Ovary (tissue), 7 donors: ENCODE measurements at regions not wholly inside any gene's neighbourhood (a gene's known extent, or its start where the extent isn't known, plus 50 kb on each side); places are given as distances from the start of the nearest gene placed in this dataset.

ENCODE experiments used
- DNase-seq, 5 donors: peaks; one replicate each; pipeline ENCODE4 v3.0.0-alpha.2; 2019 to 2020
- H3K27ac ChIP-seq, 2 donors: fragments of 200-600 bp; one replicate each; pipeline versions ENCODE4 v1.5.1 to v1.8.0; 2019 to 2022
- H3K27me3 ChIP-seq: fragments of 200-600 bp; one replicate; pipeline ENCODE4 v1.8.0; 2022
- H3K36me3 ChIP-seq: fragments of 200-600 bp; sonication (generic); one replicate; pipeline ENCODE4 v1.5.1; 2019
- H3K4me1 ChIP-seq: one replicate; pipeline ENCODE4 v1.8.1; 2013; ENCODE audit warnings: mild to moderate bottlenecking, moderate library complexity; ENCODE audit not compliant: insufficient read depth
- H3K4me3 ChIP-seq: fragments of 200-600 bp; sonication (generic); one replicate; pipeline ENCODE4 v1.5.1; 2017
- H3K9me3 ChIP-seq, 2 donors: fragments of 200-600 bp in 1 of 2; sonication (generic) in 1 of 2; one replicate each; pipeline versions ENCODE4 v1.5.1 to v1.8.1; 2013 to 2019; ENCODE audit warnings: mild to moderate bottlenecking in 1 of 2, moderate library complexity in 1 of 2
- EP300 ChIP-seq: sonication (generic); formaldehyde crosslinking; IDR thresholded peaks from one replicate; pipeline ENCODE4 v1.6.1; 2017; ENCODE audit warnings: antibody characterized with exemption
- POLR2A ChIP-seq: fragments of 450-650 bp; IDR thresholded peaks from one replicate; pipeline ENCODE4 v1.6.1; 2017; ENCODE audit warnings: antibody characterized with exemption, mild to moderate bottlenecking, moderate library complexity
- WGBS, 3 donors: extraction: QIAGEN DNeasy Blood & Tissue Kit in 1 of 3; methylation state at CpG; one replicate each; pipeline versions ENCODE4 v1.1.5 to v1.1.7; 2013 to 2017; 5-methylcytosine and 5-hydroxymethylcytosine counted together
- intact Hi-C, 4 donors: fragments of 100-400 bp; cut with DNase I; formaldehyde crosslinking; loops; one replicate each; pipeline versions ENCODE4 v1.11.0 to v1.15.1; 2022 to 2023
- TF ChIP-seq, protein P1 (sequence below), 3 donors: fragments of 450-650 bp in 2 of 3; fragments of 200-600 bp in 1 of 3; IDR thresholded peaks; one replicate each; pipeline versions ENCODE4 v1.5.1 to v1.8.0; 2016 to 2022; ENCODE audit warnings: antibody characterized with exemption in 3 of 3, mild to moderate bottlenecking in 1 of 3
- donor health status: DM: no; HTN: no; CAD: no; lungs with moderate emphysema.
- donor health status: DM: no; HTN: no; CAD: no.
- donor health status: Bipolar disorder and iron deficiency.
- donor health status: DM: no; HTN: no; CAD: no.
- donor health status: DM: yes; HTN: yes; CAD: no.

DNA sequence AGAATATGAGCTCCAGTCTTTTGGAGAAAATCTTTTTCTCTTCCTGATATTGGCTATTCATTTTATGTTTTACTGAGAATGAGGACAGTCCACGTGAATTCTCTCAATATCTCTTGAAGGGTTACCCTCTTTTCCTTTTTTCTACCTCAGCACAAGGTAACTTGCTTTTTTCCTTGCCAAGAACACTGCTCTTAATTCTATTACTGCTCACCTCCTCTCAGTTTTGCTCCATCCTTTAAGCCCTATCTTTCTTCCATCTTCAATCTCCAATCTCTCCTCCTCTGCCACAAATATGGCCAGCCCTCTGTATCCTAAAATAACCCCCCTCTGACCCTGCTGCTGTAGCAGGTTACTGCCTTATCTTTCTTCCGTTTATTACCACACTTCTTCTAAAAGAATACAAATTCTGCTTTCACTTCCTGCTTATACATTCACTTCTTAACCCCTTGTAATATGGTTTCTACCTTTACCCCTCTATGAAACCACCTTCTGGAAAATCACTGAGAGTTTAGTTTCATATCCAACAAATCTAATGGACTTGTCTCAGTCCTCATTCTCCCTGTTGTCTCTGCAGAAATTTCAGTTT is 89.0 kb downstream of the NFKBIZ start:
- WGBS, 3 donors, result 17 to 35% (median 27%) methylated on average over 2 of the region's 2 CpGs
- intact Hi-C loops, result no loop called here
- no peaks in the 10 kb centered on the region for H3K27me3 ChIP-seq

DNA sequence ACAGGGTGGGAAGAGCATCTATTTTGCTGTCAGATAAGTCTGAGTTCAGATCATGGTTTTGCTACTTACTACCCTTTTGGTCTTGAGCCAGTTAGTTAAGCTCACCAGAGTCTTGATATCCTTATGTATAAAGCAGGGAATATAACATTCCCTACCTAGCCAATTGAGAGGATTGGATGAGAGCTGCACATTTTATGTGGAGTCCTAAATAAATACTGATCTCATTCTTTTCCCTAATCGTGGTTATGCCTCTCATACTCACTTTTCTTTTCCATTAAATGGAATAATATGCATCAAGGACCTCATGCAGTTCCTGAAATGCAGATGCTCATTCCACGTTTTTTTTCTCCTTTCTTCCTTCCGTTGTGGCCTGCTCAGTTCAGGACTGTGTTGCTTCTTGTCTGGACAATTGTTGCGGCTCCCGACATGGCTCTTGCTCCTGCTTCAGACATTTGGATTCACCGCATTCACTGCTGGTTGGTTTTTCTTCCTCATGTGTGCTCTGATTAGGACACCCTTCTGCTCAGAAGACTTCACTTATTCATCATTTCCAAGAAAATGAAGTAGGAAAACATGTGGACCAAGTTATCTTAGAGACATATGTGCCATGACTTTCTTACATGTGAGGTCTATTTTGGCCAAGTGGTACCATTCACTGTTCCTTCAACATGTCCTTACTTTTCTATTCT is 90.2 kb downstream of the NFKBIZ start:
- Histone ChIP-seq H3K27me3 (no peaks in the 10 kb centered on the region), H3K4me1 (no peaks in the 10 kb centered on the region), H3K4me3 (no peak overlapping the region), H3K36me3 (no peaks in the 10 kb centered on the region), H3K27ac (no peak overlapping the region), H3K9me3 (no peaks in the 10 kb centered on the region)
- DNase-seq, result no peak
- WGBS, 3 donors, result 92 to 93% (median 93%) methylated on average over 6 of the region's 6 CpGs
- intact Hi-C loops, result no loop called here
- TF ChIP-seq EP300 (no peak), POLR2A (no peak)
- TF ChIP-seq, protein P1, sequence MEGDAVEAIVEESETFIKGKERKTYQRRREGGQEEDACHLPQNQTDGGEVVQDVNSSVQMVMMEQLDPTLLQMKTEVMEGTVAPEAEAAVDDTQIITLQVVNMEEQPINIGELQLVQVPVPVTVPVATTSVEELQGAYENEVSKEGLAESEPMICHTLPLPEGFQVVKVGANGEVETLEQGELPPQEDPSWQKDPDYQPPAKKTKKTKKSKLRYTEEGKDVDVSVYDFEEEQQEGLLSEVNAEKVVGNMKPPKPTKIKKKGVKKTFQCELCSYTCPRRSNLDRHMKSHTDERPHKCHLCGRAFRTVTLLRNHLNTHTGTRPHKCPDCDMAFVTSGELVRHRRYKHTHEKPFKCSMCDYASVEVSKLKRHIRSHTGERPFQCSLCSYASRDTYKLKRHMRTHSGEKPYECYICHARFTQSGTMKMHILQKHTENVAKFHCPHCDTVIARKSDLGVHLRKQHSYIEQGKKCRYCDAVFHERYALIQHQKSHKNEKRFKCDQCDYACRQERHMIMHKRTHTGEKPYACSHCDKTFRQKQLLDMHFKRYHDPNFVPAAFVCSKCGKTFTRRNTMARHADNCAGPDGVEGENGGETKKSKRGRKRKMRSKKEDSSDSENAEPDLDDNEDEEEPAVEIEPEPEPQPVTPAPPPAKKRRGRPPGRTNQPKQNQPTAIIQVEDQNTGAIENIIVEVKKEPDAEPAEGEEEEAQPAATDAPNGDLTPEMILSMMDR (IDR thresholded peaks at IDR 0.05), result no peak

More for the DNA sequence above, 89.0 kb downstream of the NFKBIZ start:
- TF ChIP-seq, protein P1 (IDR thresholded peaks at IDR 0.05), result no peak
- no peak for TF ChIP-seq POLR2A
- TF ChIP-seq EP300, result no peak
- Histone ChIP-seq H3K4me3 (no peak overlapping the region), H3K27ac (no peak overlapping the region), H3K36me3 (no peaks in the 10 kb centered on the region), H3K9me3 (no peaks in the 10 kb centered on the region), H3K4me1 (no peaks in the 10 kb centered on the region)
- DNase-seq, result no peak

DNA sequence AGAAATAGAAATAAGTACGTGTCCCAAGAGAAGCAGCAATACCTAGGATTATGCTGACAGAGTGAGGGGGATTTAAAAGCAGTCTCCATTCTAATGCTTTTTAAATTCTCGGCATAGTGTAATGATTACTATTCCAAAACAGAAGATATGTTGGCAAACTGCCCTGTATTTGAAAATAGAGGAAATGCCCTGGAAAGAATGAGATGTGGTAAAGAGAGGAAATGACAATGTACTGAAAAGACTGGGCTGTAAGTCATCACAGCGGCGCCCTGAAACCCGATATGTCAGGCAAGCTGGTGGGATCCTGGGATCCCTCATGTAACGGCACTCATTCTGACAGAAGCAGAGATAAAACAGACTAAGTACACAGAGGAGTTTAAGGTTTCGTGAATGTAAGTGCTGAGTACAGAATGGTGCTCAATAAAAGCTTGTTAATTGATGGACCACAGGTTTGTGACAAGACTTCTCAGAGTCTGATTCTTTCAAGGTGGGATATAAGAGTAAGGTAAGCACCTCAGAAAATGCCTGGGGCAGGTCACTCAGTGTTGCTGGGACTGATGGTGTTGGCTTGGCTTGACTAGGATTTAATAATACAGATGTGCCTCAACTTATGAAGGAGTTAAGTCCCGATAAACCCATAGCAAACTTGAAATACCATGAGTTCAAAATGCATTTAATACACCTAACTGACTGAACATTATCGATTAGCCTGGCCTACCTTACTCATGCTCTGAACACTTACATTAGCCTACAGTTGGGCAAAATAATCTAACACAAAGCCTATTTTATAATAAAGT is 91.4 kb downstream of the NFKBIZ start:
- TF ChIP-seq EP300 (no peak), POLR2A (no peak)
- TF ChIP-seq, protein P1 (IDR thresholded peaks at IDR 0.05), result no peak
- H3K27ac ChIP-seq, result no peak overlapping the region
- WGBS, 3 donors, result 22 to 25% (median 24%) methylated on average over 9 of the region's 9 CpGs
- H3K27me3 ChIP-seq, result no peaks in the 10 kb centered on the region
- no peak overlapping the region for H3K4me3 ChIP-seq
- no peaks in the 10 kb centered on the region for H3K36me3 ChIP-seq
- peak in 3 of 5 donors; percentile 10 to 46 (median 23) for DNase-seq
- H3K9me3 ChIP-seq, result no peaks in the 10 kb centered on the region
- intact Hi-C loops, result no loop called here
- no peaks in the 10 kb centered on the region for H3K4me1 ChIP-seq

DNA sequence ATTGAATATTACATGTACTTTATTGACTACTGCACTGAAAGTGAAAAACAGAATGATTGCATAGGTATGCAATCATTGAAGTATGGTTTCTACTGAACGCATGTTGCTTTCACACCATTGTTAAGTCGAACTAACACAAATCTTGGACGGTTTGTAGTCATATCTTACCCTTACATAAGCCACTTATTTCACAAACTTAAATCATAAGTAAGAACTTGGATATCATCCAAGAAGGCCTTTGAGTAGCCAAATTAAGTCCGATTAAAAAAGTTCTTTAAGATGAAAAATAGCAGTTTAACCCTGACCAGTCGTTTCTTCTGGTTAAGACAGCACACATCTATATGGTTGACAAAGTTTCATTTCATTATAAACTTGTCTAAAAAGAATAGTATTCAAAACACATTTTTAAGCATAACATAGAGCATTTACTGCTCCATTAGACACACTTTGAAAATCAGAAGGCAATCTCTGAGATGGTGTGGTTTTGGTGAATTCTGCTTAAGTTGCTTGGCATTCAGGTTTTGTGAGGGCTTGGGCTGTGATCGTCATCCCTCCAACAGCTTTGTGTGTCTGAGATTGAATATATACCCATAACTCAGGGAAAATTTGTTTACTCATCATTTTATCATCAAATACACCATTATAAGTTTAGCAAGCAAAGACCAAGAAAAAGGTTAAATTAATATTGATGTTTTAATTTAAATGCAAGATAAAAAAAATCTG is 92.2 kb downstream of the NFKBIZ start:
- TF ChIP-seq EP300, result no peak
- TF ChIP-seq POLR2A, result no peak
- TF ChIP-seq, protein P1 (IDR thresholded peaks at IDR 0.05), result no peak
- H3K4me3 ChIP-seq, result no peak overlapping the region
- no peaks in the 10 kb centered on the region for H3K9me3 ChIP-seq
- WGBS, 3 donors, result 67 to 73% (median 69%) methylated on average over 6 of the region's 6 CpGs
- no peaks in the 10 kb centered on the region for H3K36me3 ChIP-seq
- H3K27me3 ChIP-seq, result no peaks in the 10 kb centered on the region
- H3K27ac ChIP-seq, result no peak overlapping the region
- intact Hi-C loops, result no loop called here
- H3K4me1 ChIP-seq, result no peaks in the 10 kb centered on the region
- DNase-seq, result no peak
